ENCODE measurements at regions not wholly inside any gene's neighbourhood (a gene's known extent, or its start where the extent isn't known, plus 50 kb on each side); places are given as distances from the start of the nearest gene placed in this dataset.

DNA sequence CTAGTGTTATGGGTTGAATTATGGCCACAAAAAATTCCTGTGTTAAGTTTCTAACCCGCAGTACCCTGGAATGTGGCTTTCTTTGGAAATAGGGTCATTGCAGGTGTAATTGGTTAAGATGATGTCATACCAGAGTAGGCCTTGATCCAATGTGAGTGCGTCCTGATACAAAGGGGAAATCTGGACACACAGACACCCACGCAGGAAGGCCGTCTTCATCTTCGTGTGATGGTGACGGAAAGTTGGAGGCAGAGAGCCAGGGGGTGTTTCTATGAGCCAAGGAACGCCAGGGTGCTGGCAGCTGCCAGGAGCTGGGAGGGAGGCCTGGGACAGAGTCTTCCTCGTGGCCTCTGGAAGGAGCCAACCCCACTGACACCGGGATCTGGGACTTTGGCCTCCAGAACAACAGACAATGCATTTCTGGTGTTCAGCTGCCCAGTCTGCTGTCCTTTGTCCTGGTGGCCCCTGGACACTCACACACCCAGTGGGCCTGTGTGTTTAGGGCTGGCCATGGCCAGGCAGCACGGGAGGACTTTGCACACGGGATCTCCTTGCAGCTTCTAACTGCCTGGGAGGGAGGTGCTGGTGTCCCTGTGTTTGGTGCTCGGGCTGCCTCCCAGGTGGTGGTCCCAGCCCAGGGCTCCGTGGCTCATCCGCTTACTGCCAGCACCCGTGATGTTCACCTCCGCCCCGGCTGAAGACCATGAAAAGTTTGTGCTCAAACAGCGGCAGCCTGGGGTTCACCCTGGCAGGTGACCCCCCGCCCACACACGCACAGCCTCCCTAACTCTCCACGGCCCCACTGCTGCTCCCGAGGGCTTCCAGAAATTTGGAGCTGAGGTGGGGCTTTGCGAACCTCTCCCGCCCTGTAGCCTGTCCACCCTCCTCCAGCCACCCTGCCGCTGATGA is 53.4 kb upstream of the GATA5 start:
- Histone ChIP-seq H3K4me1 (ENCODE audit: control insufficient read depth, insufficient read depth, low read length) (no peaks in the 10 kb centered on the region), H3K27me3 (ENCODE audit: control insufficient read depth, insufficient read depth, low read length) (peaks cover 73% of the 10 kb centered on the region), H2AFZ (replicated peaks; ENCODE audit: low read length, poor library complexity) (no peak overlapping the region), H3K79me1 (ENCODE audit: low read depth in 1 of 2, low read length in 2 of 2) (no peaks in the 10 kb centered on the region), H4K91ac (ENCODE audit: insufficient read depth, low read depth, low read length) (no peak overlapping the region), H2AK5ac (ENCODE audit: low read depth, low read length) (no peak overlapping the region), H3K27ac (ENCODE audit: insufficient read depth, low read length) (no peak overlapping the region), H3K4ac (ENCODE audit: low read depth, low read length) (no peak overlapping the region), H3K9me3 (ENCODE audit: control insufficient read depth, insufficient read depth, low read length) (no peaks in the 10 kb centered on the region), H4K5ac (ENCODE audit: low read depth, low read length) (no peak overlapping the region), H2BK120ac (ENCODE audit: low read depth, low read length) (no peak overlapping the region), H3K36me3 (ENCODE audit: control insufficient read depth, insufficient read depth, low read length) (no peaks in the 10 kb centered on the region), H3K4me2 (ENCODE audit: low read depth, low read length) (no peak overlapping the region), H3K18ac (ENCODE audit: low read depth, low read length) (no peak overlapping the region), H2BK15ac (ENCODE audit: low read depth, low read length) (no peak overlapping the region), H3K23ac (ENCODE audit: low read depth, low read length) (no peak overlapping the region), H3K9ac (ENCODE audit: low read depth, low read length) (no peak overlapping the region), H2BK20ac (ENCODE audit: low read depth, low read length) (no peak overlapping the region), H2AK9ac (replicated peaks; ENCODE audit: low read depth, low read length, poor library complexity) (no peak overlapping the region), H4K20me1 (ENCODE audit: insufficient read depth, low read length) (no peaks in the 10 kb centered on the region; the same call in 1 of the 2 replicates), H3K9me1 (ENCODE audit: insufficient read depth, low read length) (no peaks in the 10 kb centered on the region), H3K56ac (ENCODE audit: extremely low read depth, insufficient read depth, low read length) (no peak overlapping the region), H2BK5ac (ENCODE audit: low read depth, low read length, poor library complexity, severe bottlenecking) (no peak overlapping the region), H3K14ac (replicated peaks; ENCODE audit: low read depth, low read length) (no peak overlapping the region), H4K8ac (ENCODE audit: low read depth in 2 of 2, low read length in 2 of 2) (no peak overlapping the region), H3K4me3 (ENCODE audit: insufficient read depth, low read depth, low read length) (no peak overlapping the region)
- 42% methylated on average over 5 of the region's 25 CpGs; no CpG with 5 or more reads in 1 of the 2 experiments for WGBS, 2 experiments (ENCODE audit: extremely low coverage in 2 of 2, insufficient read length in 1 of 2)
- BruUV-seq (replicated peaks) = no TSS peak
- no peak for ATAC-seq (ENCODE audit: low read depth)
- intact Hi-C loops (cut with micrococcal nuclease) = no loop called here
- dilution Hi-C loops (cut with HindIII; ENCODE audit: low sequenced_read_pairs, unreplicated experiment) = no loop called here
- TF ChIP-seq MAZ (IDR thresholded peaks at IDR 0.05; ENCODE audit: borderline replicate concordance, low read depth, low read length) (no peak), RAD21 (IDR thresholded peaks at IDR 0.05; ENCODE audit: low read length) (no peak)
- DNase-seq = no peak
- ChIA-PET CTCF (no interaction called here), POLR2A (ENCODE audit: unreplicated experiment) (no interaction called here)
- in situ Hi-C loops (cut with MboI; ENCODE audit: low sequenced_read_pairs) = no loop called here

Measured in IMR-90 (cell line).